GM21825 (cell line): ENCODE measurements at regions not wholly inside any gene's neighbourhood (a gene's known extent, or its start where the extent isn't known, plus 50 kb on each side); places are given as distances from the start of the nearest gene placed in this dataset.
"Not testable (repeated sequence)": the region's sequence is repeated elsewhere in the genome, so short reads cannot be mapped to it uniquely, and the experiment has no call there.

Experiments used
- ATAC-seq: cut with Tn5 transposase; IDR thresholded peaks from one replicate; pipeline ENCODE4 v1.9.1; 2021; ENCODE audit warnings: mild to moderate bottlenecking, moderate library complexity; ENCODE audit not compliant: unreplicated experiment

DNA sequence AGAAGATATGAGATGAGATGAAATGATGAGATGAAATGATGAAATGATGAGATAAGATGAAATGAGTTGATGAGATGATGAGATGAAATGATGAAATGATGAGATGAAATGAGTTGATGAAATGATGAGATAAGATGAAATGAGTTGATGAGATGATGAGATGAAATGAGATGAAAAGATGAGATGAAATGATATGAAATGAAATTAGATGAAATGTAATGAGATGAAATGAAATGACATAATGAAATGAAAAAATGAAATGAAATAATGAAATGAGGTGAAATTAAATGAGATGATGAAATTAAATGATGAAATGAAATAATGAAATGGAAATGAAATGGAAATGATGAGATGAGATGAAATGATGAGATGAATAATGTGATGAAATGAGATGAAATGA, 231.6 kb downstream of the GOLGA6L6 start:
- not testable (repeated sequence) for ATAC-seq

DNA sequence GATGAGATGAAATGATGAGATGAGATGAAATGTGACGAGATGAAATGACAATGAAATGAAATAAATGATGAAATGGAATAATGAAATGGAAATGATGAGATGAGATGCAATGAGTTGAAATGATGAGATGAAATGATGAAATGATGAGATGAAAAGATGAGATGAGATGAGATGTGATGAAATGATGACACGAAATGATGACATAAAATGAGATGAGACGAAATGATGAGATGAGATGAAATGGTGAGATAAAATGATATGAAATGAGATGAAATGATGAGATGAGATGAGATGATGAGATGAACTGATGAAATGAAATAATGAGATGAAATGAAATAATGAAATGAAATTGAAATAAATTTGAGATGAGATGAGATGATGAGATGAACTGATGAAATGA, 232.2 kb downstream of the GOLGA6L6 start:
- not testable (repeated sequence) for ATAC-seq

DNA sequence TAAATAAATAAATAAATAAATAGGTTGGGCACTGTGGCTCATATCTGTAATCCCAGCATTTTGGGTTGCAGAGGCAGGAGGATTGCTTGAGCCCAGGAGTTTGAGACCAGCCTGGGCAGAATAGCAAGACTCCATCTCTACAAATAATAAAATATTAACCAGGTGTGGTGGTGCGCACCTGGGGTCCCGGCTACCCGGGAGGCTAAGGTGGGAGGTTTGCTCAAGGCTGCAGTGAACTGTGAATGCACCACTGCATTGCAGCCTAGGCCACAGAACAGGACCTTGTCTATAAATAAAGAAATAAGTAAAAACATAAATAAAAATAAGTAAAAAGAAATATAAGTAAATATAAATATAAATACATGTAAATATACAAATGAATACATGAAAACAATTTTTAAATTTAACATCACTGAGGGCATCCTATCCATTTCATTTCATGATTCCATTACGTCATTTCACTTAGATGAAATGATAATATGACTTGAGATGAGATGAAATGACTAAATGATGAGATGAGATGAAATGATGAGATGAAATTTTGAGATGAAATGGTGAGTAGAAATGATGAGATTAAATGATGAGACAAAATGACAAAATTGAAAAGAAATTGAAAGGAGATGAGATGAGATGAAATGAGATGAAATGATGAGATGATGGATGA, 233.4 kb downstream of the GOLGA6L6 start:
- ATAC-seq: not testable (repeated sequence)

DNA sequence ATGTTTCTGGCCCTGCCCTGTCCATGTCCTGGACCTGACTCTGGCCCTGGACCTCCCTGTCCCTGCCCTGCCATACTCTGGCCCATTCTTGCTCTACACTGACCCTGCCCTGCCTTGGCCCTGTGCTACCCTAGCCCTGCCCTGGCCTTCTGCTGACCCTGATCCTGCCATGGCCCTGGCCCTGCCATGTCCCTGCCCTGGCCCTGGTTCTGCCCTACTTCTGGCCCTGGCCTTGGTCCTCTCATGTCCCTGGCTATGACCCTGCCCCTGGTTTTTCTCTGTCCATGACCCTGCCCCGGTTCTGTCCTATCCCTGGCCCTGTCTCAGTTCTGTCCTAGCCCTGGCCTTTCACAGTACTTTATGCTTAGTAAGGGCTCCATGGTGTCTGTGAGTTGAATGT, 234.5 kb downstream of the GOLGA6L6 start:
- not testable (repeated sequence) for ATAC-seq

DNA sequence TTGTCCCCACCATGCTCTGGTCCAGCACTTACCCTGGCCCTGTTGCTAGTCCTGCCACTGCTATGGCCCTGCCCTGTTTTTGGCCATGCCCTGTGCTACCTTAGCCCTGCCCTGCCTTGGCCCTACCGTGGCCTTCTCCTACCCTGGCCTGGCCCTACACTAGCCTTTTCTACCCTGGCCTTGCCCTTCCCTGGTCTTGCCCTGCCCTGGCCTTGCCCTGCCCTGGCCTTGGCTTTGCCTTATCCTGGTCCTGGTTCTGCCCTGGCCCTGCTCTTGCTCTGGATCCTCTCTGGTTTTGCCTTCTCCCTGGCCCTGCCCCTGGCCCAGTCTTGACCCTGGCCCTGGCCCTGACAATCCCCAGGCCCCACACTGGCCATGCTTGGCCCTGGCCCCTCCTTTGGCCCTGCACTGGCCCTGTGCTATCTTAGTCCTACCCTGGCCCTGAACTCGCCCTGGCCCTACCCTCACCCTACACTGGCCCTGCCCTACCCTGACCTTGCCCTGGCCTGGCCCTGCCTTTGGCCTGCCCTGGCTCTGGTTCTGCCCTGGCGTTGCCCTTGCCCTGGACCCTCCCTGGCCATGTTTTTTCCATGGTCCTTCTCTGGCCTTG, 235.0 kb downstream of the GOLGA6L6 start:
- ATAC-seq: not testable (repeated sequence)

DNA sequence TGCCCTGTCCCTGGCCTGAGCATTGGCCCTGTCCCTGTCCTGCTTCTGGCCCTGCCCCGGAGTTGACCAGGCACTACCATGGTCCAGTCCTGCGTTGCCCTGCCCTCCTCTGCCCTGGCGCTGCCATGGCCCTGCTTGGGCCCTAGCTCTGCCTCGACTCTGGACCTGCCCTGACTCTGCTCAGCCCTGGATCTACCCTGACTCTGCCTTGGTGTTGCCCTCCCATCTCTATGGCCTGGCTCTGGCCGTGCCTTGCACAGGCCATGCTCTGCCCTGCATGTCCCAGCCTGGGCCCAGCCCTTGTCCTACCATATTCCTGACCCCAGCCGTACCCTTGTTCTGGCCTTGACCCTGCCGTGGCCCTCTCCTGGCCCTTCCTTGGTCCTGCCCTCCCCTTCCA, 235.7 kb downstream of the GOLGA6L6 start:
- not testable (repeated sequence) for ATAC-seq

DNA sequence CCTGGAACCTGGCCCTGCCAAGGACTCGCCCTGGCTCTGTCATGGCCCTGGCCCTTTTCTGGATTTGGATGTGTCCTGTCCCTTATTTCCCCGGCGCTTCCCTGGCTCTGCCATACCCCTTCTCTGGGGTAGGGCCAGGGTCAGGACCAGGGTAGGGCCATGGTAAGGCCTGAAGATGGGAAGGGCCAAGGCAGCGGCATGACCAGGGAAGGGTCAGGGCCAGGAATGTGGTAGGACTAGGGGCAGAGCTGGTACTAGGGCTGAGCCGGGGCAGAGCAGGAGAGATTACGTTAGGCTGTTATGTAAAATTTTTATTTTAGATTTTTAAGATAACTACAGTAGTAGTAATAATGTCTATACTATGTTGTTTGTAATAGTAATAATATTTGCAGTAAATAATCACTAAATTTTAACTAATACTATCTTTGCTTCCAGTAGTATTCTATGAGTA, 236.6 kb downstream of the GOLGA6L6 start:
- not testable (repeated sequence) for ATAC-seq

DNA sequence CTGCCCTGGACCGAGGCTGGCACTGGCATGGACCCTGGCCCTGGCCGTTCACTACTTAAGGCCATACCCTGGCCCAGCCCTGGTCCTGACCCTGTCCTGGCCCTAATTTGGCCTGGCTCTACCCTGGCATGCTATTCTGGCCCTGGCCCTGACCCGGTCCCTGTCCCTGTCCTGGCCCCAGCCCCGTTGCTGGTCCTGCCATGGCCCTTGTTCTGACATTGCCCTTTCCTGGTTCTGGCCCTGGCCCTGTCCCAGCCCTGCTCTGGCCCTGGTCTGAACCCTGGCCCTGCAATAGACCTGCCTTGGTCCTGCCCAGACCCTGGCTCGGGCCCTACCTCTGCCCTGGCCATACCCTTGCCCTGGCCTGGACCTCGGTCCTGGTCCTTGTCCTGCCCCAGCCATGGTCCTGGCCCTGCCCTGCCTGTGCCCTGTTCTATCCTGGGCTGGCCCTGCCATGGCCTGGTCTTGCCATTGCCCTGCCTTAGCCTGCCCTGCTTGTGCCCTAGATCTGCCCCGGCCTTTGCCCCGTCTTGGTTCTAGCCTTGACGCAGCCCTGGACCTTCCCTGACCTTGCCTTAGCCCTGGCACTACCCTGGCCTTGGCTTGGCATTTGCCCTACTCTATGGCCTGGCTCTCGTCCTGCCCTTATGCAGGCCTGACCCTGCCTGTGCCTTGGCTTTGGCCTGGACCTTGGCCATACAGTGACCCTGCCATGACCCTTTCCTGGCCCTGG, 237.2 kb downstream of the GOLGA6L6 start:
- ATAC-seq: not testable (repeated sequence)

DNA sequence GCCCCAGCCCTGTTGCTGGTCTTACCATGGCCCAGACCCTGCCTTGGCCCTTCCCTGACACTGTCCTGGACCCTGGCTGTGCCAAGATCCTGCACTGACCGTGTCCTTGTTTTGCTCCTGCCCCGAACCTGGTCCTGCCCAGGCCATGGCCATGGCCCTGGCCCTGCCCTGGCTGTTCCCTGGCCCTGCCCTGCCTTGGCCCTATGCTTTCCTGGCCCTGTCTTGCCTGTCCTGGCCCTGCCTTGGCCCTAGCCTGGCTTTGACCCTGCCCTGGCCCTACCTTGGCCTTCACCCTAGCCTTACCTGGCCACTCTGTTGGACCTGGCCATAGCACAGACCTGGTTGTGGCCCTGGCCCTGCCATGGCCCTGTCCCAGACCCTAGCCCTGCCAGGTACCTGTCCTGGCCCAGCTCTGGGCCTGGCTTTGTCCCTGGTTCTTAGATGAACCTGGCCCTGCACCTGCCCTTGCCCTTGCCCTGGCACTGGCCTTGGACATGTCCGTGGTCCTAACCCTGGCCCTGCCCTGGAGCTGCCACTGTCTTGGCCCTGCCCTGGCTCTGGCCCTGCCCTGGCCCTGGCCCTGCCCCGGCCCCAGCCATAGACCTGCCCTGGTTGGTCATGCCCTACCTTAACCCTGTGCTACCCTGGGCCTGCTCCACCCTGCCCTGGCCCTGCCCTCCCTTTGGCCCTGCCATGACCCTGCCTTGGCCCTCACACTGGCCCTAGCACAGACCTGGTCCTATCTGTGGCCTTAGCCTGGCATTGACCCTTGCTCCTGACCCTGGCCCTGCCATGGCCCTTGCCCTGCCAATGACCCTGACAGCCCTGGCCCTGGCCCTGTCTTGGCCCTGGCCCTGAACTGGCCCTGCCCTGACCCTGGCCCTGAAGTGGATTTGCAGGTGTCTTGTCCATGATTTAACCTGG, 238.1 kb downstream of the GOLGA6L6 start:
- not testable (repeated sequence) for ATAC-seq

DNA sequence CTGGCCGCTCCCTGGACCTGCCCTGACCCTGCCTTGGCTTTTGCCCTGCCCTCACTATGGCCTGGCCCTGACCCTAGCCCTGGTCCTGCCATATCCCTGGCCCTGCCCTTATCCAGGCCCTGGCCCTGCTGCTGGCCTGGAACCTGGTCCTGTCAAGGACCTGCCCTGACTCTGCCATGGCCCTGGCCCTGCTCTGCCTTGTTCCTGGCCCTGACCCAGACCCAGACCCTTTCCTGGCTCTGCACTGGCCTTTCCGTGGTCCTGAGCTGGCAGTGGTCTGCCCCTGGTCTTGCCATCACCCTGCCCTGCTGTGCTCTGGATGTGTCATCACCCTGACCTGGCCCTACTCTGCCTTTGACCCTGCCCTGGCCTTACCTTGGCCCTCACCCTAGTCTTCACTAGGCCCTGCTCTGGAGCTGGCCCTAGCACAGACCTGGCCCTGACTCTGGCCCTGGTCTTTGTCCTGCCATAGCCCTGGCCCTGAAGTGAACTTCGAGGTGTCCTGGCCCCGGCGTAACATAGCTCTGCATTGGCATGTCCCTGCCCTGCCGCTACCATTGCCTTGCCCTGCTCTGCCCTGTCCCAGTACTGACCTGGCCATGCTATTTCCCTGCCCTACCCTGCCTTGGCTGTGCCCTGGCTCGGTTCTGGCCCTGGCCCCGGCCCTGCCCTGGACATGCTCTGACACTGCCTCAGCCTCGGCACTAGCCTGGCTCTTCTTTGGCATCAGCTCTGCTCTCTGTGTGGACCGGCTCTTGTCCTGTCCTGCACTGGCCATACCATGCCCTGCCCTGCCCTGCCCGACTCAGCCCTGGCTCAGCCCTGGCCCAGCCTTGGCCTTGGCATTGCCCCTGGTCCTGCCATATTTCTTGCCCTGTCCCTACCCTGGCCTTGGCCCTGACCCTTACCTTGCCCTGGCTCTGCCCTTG, 239.2 kb downstream of the GOLGA6L6 start:
- ATAC-seq: not testable (repeated sequence)

DNA sequence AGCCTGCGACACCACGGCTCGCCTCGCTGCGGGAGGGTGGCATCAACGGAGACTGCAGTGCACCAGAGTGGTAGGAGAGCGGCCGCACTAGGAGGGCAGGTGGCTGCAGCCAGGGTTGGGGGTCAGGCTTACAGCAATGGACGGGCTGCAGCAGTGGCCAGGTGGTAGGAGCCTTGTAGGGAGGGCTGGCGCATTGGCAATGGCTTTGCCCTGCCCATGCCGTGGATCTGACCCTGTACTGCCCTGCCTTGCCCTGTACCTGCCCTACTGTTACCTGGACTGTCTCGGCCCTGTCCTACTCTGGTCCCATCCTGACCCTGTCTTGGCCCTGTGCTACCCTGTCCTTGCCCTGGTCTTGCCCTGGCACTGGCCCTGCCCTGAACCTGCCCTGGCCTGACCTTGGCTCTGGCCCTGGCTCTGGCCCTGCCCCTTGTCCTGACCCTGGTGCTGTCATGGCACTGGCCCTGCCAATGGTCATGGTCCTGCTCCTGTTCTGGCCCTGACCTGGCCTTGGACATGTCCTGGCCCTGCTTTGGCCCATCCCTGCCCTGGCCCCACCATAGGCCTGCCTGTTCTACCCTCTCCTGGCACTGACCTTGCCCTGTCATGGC, 240.0 kb downstream of the GOLGA6L6 start:
- not testable (repeated sequence) for ATAC-seq

DNA sequence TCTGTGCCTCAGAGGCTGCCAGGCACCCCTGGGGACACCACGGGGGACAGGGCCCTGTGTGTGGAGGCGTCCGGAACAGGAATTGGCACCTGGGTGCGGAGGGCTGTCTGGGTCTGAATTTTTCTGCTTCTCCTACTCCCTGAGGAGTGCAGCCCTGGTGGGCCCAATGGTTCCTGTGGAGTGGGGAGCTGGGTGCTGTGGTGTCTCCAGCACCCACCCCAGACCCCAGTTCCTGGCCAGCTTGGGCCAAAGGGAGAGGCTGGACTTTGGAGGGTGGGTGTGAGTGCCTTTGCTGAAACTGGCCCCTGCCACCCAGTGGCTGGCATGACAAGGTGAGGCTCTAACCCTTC, 240.6 kb downstream of the GOLGA6L6 start:
- ATAC-seq: not testable (repeated sequence)

DNA sequence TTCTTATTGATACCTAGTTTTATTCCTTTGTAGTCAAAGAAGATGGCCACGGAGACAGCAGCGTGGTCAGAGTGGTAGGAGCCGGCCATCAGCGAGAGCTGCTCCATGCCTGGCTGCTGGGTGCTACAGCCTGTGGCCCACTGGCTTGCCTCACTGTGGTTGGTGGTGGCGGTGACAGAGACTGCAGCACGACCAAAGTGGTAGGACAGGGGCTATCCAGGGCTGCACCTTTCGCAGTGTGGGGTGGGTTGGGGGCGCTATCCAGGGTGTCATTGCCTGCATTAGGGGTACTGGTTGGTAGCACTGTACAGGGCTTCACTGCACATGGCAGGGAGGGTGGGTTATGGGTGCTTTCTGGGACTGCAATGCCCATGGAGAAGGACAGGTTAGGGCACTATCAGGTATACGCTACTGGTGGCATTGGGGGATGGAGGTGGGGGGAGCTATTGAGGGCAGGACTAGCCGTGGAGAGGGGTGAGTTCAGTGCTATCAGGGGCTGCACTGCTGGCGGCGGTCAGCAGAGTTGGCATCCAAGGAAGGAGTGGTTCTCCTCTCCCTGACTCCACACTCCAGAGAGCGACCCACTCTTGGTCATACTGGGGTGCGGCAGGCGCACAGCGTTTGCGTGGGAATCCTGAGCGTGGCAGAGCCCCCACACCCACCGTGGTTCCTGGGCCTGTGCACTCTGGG, 241.1 kb downstream of the GOLGA6L6 start:
- not testable (repeated sequence) for ATAC-seq

DNA sequence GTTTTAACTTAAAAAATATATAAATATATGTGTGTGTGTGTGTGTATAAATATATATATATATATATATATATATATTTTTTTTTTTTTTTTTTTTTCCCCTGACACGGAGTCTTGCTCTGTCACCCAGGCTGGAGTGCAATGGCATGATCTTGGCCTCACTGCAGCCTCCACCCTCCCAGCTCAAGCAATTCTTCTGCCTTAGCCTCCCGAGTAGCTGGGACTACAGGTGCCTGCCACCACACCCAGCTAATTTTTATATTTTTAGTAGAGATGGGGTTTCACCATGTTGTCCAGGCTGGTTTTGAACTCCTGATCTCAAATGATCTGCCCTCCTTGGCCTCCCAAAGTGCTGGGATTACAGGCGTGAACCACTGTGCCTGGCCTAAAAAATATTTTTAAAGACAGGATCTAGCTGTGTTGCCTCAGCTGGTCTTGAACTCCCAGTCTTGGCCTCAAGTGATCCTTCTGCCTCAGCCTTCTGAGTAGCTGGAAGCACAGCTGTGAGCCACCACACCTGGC, 243.9 kb downstream of the GOLGA6L6 start:
- not testable (repeated sequence) for ATAC-seq

DNA sequence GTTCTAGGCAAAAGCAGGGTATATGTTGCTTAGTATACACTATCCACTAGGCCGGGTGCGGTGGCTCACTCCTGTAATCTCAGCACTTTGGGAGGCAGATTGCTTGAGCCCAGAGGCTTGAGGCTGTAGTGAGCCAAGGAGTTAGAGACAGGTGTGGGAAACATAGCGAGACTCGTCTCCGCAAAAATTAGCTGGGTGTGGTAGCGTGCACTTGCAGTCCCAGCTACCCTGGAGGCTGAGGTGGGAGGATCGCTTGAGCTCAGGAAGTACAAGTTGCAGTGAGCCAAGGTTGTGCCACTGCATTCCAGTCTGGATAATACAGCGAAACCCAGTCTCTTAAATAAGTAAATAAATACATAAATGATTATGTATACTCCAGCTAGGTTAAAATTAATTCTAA, 245.3 kb downstream of the GOLGA6L6 start:
- ATAC-seq: not testable (repeated sequence)

DNA sequence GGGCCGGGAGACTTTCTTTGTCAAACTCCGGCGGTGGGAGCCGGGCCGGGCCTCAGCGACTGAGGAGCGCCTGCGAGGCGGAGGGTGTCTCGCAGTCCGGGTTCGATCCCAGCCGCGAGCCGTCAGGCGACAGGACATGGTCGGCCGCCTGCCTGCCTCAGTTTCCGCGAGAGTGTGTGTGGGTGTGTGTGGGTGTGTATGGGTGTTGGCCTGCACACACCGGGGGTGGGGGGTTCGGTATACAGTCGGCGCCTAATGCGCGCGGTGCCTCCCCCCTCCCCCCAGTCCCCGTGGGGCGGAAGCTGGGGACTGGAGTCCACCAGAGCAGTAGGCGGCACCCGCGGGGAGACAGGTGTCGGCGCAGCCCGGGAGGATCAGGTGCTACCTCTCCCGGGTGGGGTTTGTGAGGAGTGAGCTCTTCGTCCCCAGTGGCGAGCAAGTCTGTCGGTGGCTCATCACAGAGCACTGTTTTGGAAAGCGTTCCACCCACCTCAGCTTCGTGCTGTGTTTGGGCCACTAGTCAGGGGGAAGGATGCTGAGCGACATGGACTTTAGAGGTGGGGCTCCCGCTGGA, 246.3 kb downstream of the GOLGA6L6 start:
- no peak for ATAC-seq

DNA sequence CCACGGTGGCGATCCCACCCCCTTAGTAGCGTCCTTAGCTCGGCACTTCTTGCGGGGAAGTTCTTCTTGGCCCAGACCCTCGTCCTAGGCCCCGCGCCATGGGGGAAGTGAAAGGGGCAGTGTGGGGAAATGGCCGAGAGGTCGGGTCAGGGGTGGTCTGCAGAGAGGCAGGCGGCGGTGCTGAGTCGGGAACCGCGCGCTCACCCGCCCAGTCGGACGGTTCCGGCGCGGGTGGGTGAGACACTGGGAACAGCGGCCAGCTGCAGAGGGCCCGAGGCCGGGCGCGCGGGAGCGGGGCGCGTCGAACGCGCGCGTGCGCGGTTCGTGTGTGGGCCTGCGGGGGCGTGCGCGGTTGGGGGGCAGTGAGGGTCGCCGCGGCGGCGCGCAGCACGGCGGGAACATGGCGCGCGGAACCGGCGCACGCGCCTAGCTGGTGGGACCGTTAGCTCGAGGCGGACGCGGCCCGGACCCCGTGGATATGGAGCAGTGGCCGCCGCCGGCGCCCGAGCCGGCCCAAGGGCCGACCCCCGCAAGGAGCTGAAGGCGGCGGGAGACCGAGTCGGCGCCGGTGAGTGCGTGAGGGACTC, 246.9 kb downstream of the GOLGA6L6 start:
- no peak for ATAC-seq
